SK-N-SH (cell line): ENCODE measurements at regions not wholly inside any gene's neighbourhood (a gene's known extent, or its start where the extent isn't known, plus 50 kb on each side); places are given as distances from the start of the nearest gene placed in this dataset.

Experiments
- CTCF ChIA-PET: fragments of 300-600, 350-600 bp; formaldehyde crosslinking; extraction: SDS; loops from one replicate; lab custom pipeline; 2021; lab: Yijun Ruan, JAX
- POLR2A ChIA-PET: fragments of 350-600 bp; sonication (Branson Sonifier 250); formaldehyde crosslinking; extraction: SDS; loops from one replicate; lab custom pipeline; 2020; ENCODE audit warnings: antibody characterized with exemption, inconsistent platforms; lab: Yijun Ruan, JAX
- DNase-seq: peaks from one replicate; pipeline ENCODE4 v3.0.0; 2012
- H2AFZ ChIP-seq: fragments of 200-600 bp; sonication (generic); 2 replicates; pipeline ENCODE4 v1.8.1; 2016; ENCODE audit warnings: antibody characterized with exemption, mild to moderate bottlenecking, low read depth
- H3F3A ChIP-seq: fragments of 200-600 bp; sonication (generic); replicated peaks from 2 replicates; pipeline ENCODE3; 2016; ENCODE audit warnings: antibody characterized with exemption, mild to moderate bottlenecking; ENCODE audit not compliant: insufficient read depth
- H3K27ac ChIP-seq, 2 experiments: fragments of 200-500 bp in 1 of 2; fragments of 200-600 bp in 1 of 2; sonication (Bioruptor generic) in 1 of 2; sonication (generic), shearing (Covaris generic) in 1 of 2; 2 replicates each; pipeline versions ENCODE4 v1.5.1 to v1.6.1; 2014 to 2016; ENCODE audit warnings: low read depth in 2 of 2, inconsistent platforms in 1 of 2, low read length in 1 of 2, mild to moderate bottlenecking in 1 of 2, mixed read lengths in 1 of 2
- H3K27me3 ChIP-seq: fragments of 200-600 bp; sonication (generic), shearing (Covaris generic); 2 replicates; pipeline ENCODE4 v1.6.1; 2016; ENCODE audit warnings: mixed run types; ENCODE audit not compliant: insufficient read depth
- H3K36me3 ChIP-seq, 2 experiments: fragments of 200-500 bp in 1 of 2; fragments of 200-600 bp in 1 of 2; sonication (Bioruptor generic) in 1 of 2; sonication (generic) in 1 of 2; replicated peaks in 1 of 2; 2 replicates each; pipeline versions ENCODE3 to v1.5.1; 2014 to 2016; ENCODE audit warnings: low read length in 1 of 2, mild to moderate bottlenecking in 1 of 2; ENCODE audit not compliant: insufficient read depth in 2 of 2, control insufficient read depth in 1 of 2
- H3K4me1 ChIP-seq, 2 experiments: fragments of 200-500 bp in 1 of 2; fragments of 200-600 bp in 1 of 2; sonication (Bioruptor generic) in 1 of 2; sonication (generic), shearing (Covaris generic) in 1 of 2; 2 replicates each; pipeline versions ENCODE4 v1.5.1 to v1.6.1; 2014 to 2016; ENCODE audit warnings: low read depth in 1 of 2, low read length in 1 of 2, mixed run types in 1 of 2; ENCODE audit not compliant: insufficient read depth in 2 of 2, control insufficient read depth in 1 of 2
- H3K4me2 ChIP-seq: fragments of 200-600 bp; sonication (generic), shearing (Covaris generic); 2 replicates; pipeline ENCODE4 v1.6.1; 2017; ENCODE audit warnings: mixed run types
- H3K4me3 ChIP-seq, 2 experiments: fragments of 200-500 bp in 1 of 2; fragments of 200-600 bp in 1 of 2; sonication (Bioruptor generic) in 1 of 2; sonication (generic), shearing (Covaris generic) in 1 of 2; 2 replicates each; pipeline versions ENCODE4 v1.5.1 to v1.8.1; 2014 to 2016; ENCODE audit warnings: low read depth in 2 of 2, inconsistent platforms in 1 of 2, low read length in 1 of 2, mild to moderate bottlenecking in 1 of 2, mixed read lengths in 1 of 2, moderate library complexity in 1 of 2
- H3K79me2 ChIP-seq: fragments of 200-600 bp; sonication (generic); 2 replicates; pipeline ENCODE4 v1.8.1; 2017; ENCODE audit warnings: mild to moderate bottlenecking; ENCODE audit not compliant: insufficient read depth
- H3K9ac ChIP-seq: fragments of 200-600 bp; sonication (generic); 2 replicates; pipeline ENCODE4 v1.6.1; 2017; ENCODE audit warnings: mixed run types
- H3K9me2 ChIP-seq: fragments of 200-600 bp; sonication (generic); 2 replicates; pipeline ENCODE4 v1.6.1; 2017; ENCODE audit warnings: mixed run types
- H3K9me3 ChIP-seq: fragments of 200-600 bp; sonication (generic); 2 replicates; pipeline ENCODE4 v1.6.1; 2017; ENCODE audit warnings: mixed run types, mild to moderate bottlenecking, moderate library complexity
- H4K20me1 ChIP-seq: fragments of 200-600 bp; sonication (generic); 2 replicates; pipeline ENCODE4 v1.6.1; 2017; ENCODE audit warnings: mild to moderate bottlenecking, mixed run types; ENCODE audit not compliant: insufficient read depth
- CTCF ChIP-seq: fragments of 200-600 bp; sonication (generic); IDR thresholded peaks from 2 replicates; pipeline ENCODE4 v1.6.1; 2017; ENCODE audit warnings: antibody characterized with exemption, mild to moderate bottlenecking, moderate library complexity
- ELF1 ChIP-seq: IDR thresholded peaks from 2 replicates; pipeline ENCODE4 v1.4.0; 2012
- EZH2phosphoT487 ChIP-seq: fragments of 200-600 bp; sonication (generic); IDR thresholded peaks from 2 replicates; pipeline ENCODE4 v1.6.1; 2017; ENCODE audit warnings: low read depth, mixed run types, mild to moderate bottlenecking, antibody characterized with exemption, moderate library complexity, borderline replicate concordance
- FOSL2 ChIP-seq: IDR thresholded peaks from 2 replicates; pipeline ENCODE4 v1.4.0; 2012; ENCODE audit warnings: low read depth, mild to moderate bottlenecking, moderate library complexity, borderline replicate concordance
- GABPA ChIP-seq: IDR thresholded peaks from 2 replicates; pipeline ENCODE4 v1.4.0; 2012; ENCODE audit warnings: low read depth, mild to moderate bottlenecking
- JUND ChIP-seq: IDR thresholded peaks from 2 replicates; pipeline ENCODE4 v1.4.0; 2012
- MEF2A ChIP-seq: IDR thresholded peaks from 2 replicates; pipeline ENCODE4 v1.4.0; 2012; ENCODE audit warnings: low read depth, borderline replicate concordance
- NFIC ChIP-seq: IDR thresholded peaks from 2 replicates; pipeline ENCODE4 v1.4.0; 2012; ENCODE audit warnings: borderline replicate concordance
- NRF1 ChIP-seq: IDR thresholded peaks from 2 replicates; pipeline ENCODE4 v1.6.1; 2012; ENCODE audit warnings: low read depth, mild to moderate bottlenecking, low read length
- POLR2AphosphoS5 ChIP-seq: IDR thresholded peaks from 2 replicates; pipeline ENCODE4 v1.6.1; 2012; ENCODE audit warnings: low read depth, low read length
- RAD21 ChIP-seq: IDR thresholded peaks from 2 replicates; pipeline ENCODE4 v1.6.1; 2012; ENCODE audit warnings: mild to moderate bottlenecking, low read length
- RCOR1 ChIP-seq: fragments of 150-350 bp; IDR thresholded peaks from 2 replicates; pipeline ENCODE4 v1.6.1; 2017; ENCODE audit warnings: antibody characterized with exemption, low read length
- REST ChIP-seq: IDR thresholded peaks from 2 replicates; pipeline ENCODE4 v1.6.1; 2012; ENCODE audit warnings: mild to moderate bottlenecking, low read depth, low read length, moderate library complexity
- RXRA ChIP-seq: IDR thresholded peaks from 2 replicates; pipeline ENCODE4 v1.4.0; 2012; ENCODE audit warnings: low read depth, mild to moderate bottlenecking, borderline replicate concordance
- TCF12 ChIP-seq: IDR thresholded peaks from 2 replicates; pipeline ENCODE4 v1.4.0; 2012
- USF2 ChIP-seq: fragments of 150-350 bp; IDR thresholded peaks from 2 replicates; pipeline ENCODE4 v1.6.1; 2017; ENCODE audit warnings: antibody characterized with exemption, low read length, low read depth, borderline replicate concordance
- YY1 ChIP-seq: IDR thresholded peaks from 2 replicates; pipeline ENCODE4 v1.4.0; 2012; ENCODE audit warnings: low read depth, mild to moderate bottlenecking
- ZBTB33 ChIP-seq: IDR thresholded peaks from 2 replicates; pipeline ENCODE4 v1.4.0; 2012; ENCODE audit warnings: low read depth, borderline replicate concordance
- WGBS: methylation state at CpG from one replicate; pipeline ENCODE4 v1.1.6; 2017; ENCODE audit warnings: low lambda C conversion rate; 5-methylcytosine and 5-hydroxymethylcytosine counted together
- TF ChIP-seq, protein P1 (sequence below): IDR thresholded peaks from 2 replicates; pipeline ENCODE4 v1.4.0; 2012; ENCODE audit warnings: low read depth, borderline replicate concordance

DNA sequence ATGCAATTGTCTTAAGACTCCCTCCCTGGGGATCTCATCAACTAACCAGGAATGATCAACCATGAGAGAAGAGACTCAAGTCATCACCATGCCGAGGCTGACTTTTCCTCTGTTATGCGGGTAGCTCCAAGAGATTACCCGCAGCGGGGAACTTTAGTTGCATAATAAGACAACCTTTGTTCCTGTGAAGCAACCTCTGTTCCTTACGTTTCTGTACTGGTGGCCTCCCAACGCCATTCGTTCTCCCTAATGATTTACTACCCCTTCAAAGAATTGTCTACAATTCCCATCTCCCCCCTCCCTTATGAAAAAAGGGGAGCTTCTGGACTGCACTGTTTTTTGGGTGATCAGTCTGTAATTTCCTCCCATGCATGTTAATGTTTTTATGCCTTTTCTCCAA, 66.1 kb upstream of the LRPPRC start (continued):
- no peak for TF ChIP-seq REST
- TF ChIP-seq TCF12, result no peak
- no peak for TF ChIP-seq GABPA
- TF ChIP-seq NFIC, result no peak
- TF ChIP-seq NRF1, result no peak
- TF ChIP-seq MEF2A, result no peak
- no peak for TF ChIP-seq ZBTB33

GRCh38 chr2:44063033-44063432, 67.2 kb upstream of the LRPPRC start:
- Histone ChIP-seq H3F3A (no peaks in the 10 kb centered on the region), H3K36me3 (no peaks in the 10 kb centered on the region), H3K27ac (no peak overlapping the region), H3K4me1 (no peaks in the 10 kb centered on the region)
- CTCF ChIA-PET, result interaction anchor here (0.6 to 3.3 kb wide), 7 partner anchors 9 to 490 kb away, joined by 3 to 11 read pairs (median 3); no protein-coding TSS in a partner anchor
- WGBS, result 72% methylated on average over 4 of the region's 4 CpGs
- TF ChIP-seq ELF1, result no peak
- TF ChIP-seq NRF1, result no peak
- TF ChIP-seq, protein P1, sequence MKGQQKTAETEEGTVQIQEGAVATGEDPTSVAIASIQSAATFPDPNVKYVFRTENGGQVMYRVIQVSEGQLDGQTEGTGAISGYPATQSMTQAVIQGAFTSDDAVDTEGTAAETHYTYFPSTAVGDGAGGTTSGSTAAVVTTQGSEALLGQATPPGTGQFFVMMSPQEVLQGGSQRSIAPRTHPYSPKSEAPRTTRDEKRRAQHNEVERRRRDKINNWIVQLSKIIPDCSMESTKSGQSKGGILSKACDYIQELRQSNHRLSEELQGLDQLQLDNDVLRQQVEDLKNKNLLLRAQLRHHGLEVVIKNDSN, result no peak
- TF ChIP-seq EZH2phosphoT487, result no peak
- no peak for TF ChIP-seq JUND
- no peak for TF ChIP-seq GABPA
- no peak for TF ChIP-seq FOSL2
- TF ChIP-seq RAD21, result no peak
- no peak for TF ChIP-seq YY1
- no peak for TF ChIP-seq USF2
- no peak for TF ChIP-seq ZBTB33
- no peak for TF ChIP-seq POLR2AphosphoS5
- no peak for TF ChIP-seq RCOR1
- no peak for TF ChIP-seq TCF12
- no peak for TF ChIP-seq CTCF
- TF ChIP-seq RXRA, result no peak
- TF ChIP-seq, all 33 proteins: peak for 0
- POLR2A ChIA-PET, result no interaction called here
- DNase-seq, result no peak
- no peaks in the 10 kb centered on the region for H3K9me3 ChIP-seq
- no peak overlapping the region for H2AFZ ChIP-seq
- H3K9ac ChIP-seq, result no peak overlapping the region
- H3K27me3 ChIP-seq, result peaks cover 4% of the 10 kb centered on the region; the same call in 1 of the 2 replicates
- H3K9me2 ChIP-seq, result no peaks in the 10 kb centered on the region
- no peak overlapping the region for H3K4me3 ChIP-seq
- no peaks in the 10 kb centered on the region for H3K79me2 ChIP-seq
- H4K20me1 ChIP-seq, result no peaks in the 10 kb centered on the region
- no peak overlapping the region for H3K4me2 ChIP-seq
